H1 (cell line): ENCODE measurements at regions not wholly inside any gene's neighbourhood (a gene's known extent, or its start where the extent isn't known, plus 50 kb on each side); places are given as distances from the start of the nearest gene placed in this dataset.

Experiments used
- CTCF ChIA-PET: fragments of 300-600 bp; sonication (Branson Sonifier 250); formaldehyde crosslinking; loops from one replicate; lab custom pipeline; 2021; ENCODE audit not compliant: partially characterized antibody; lab: Charles Lee
- POLR2A ChIA-PET: fragments of 300-600 bp; sonication (Branson Sonifier 250); formaldehyde crosslinking; loops from one replicate; lab custom pipeline; 2021; ENCODE audit warnings: inconsistent platforms; ENCODE audit not compliant: partially characterized antibody; lab: Charles Lee
- DNase-seq, 2 experiments: peaks; one replicate each; pipeline versions ENCODE4 v3.0.0 to v3.0.0-alpha.2; 2010 to 2022; ENCODE audit warnings: low spot score in 2 of 2, low read depth in 1 of 2, mixed read lengths in 1 of 2
- FAIRE-seq: peaks from 2 replicates; lab custom pipeline; 2011; peaks lifted over from hg19 to GRCh38; lab: Jason Lieb, UNC
- H2AFZ ChIP-seq: 2 replicates; pipeline ENCODE4 v1.8.1; 2012; ENCODE audit warnings: low read length, inconsistent platforms
- H2AK5ac ChIP-seq: 2 replicates; pipeline ENCODE4 v1.6.1; 2013; ENCODE audit warnings: low read depth, low read length
- H2BK120ac ChIP-seq: replicated peaks from 2 replicates; pipeline ENCODE3; 2013; ENCODE audit warnings: low read depth, low read length, inconsistent platforms
- H2BK12ac ChIP-seq: 2 replicates; pipeline ENCODE4 v1.6.1; 2013; ENCODE audit warnings: low read depth, low read length
- H2BK15ac ChIP-seq: 2 replicates; pipeline ENCODE4 v1.6.1; 2013; ENCODE audit warnings: low read length
- H2BK20ac ChIP-seq: 2 replicates; pipeline ENCODE4 v1.6.1; 2013; ENCODE audit warnings: low read length
- H2BK5ac ChIP-seq: 2 replicates; pipeline ENCODE4 v1.6.1; 2013; ENCODE audit warnings: low read depth, low read length
- H3K14ac ChIP-seq: 2 replicates; pipeline ENCODE4 v1.6.1; 2013; ENCODE audit warnings: inconsistent platforms; ENCODE audit not compliant: insufficient read length
- H3K18ac ChIP-seq: 2 replicates; pipeline ENCODE4 v1.6.1; 2013; ENCODE audit warnings: low read length; ENCODE audit errors: extremely low read depth
- H3K23ac ChIP-seq: 2 replicates; pipeline ENCODE4 v1.6.1; 2013; ENCODE audit warnings: inconsistent platforms; ENCODE audit not compliant: insufficient read length
- H3K23me2 ChIP-seq: 2 replicates; pipeline ENCODE4 v1.6.1; 2013; ENCODE audit warnings: low read depth, low read length
- H3K27ac ChIP-seq: 2 replicates; pipeline ENCODE4 v1.6.1; 2011; ENCODE audit warnings: low read depth, low read length, inconsistent platforms
- H3K27me3 ChIP-seq, 4 experiments: replicated peaks in 1 of 4; 1 replicate in 1 of 4; 2 replicates in 3 of 4; pipeline versions ENCODE4 v1.6.1 to v1.8.1; 2011 to 2013; ENCODE audit warnings: low read length in 3 of 4, mild to moderate bottlenecking in 3 of 4, inconsistent platforms in 2 of 4, mixed read lengths in 2 of 4, moderate library complexity in 1 of 4; ENCODE audit not compliant: control insufficient read depth in 3 of 4, insufficient read depth in 3 of 4; ENCODE audit errors: extremely low read depth in 1 of 4
- H3K36me3 ChIP-seq, 4 experiments: 2 replicates each; pipeline versions ENCODE4 v1.6.1 to v1.8.1; 2011 to 2013; ENCODE audit warnings: mild to moderate bottlenecking in 4 of 4, low read length in 3 of 4, moderate library complexity in 2 of 4, control low read depth in 1 of 4, inconsistent platforms in 1 of 4; ENCODE audit not compliant: insufficient read depth in 4 of 4, control insufficient read depth in 2 of 4
- H3K4ac ChIP-seq: replicated peaks from 2 replicates; pipeline ENCODE3; 2013; ENCODE audit warnings: low read length, low read depth, mixed read lengths, inconsistent platforms; ENCODE audit not compliant: insufficient read length
- H3K4me1 ChIP-seq, 4 experiments: replicated peaks in 1 of 4; 1 replicate in 1 of 4; 2 replicates in 3 of 4; pipeline versions ENCODE4 v1.6.1 to v1.8.1; 2011 to 2013; ENCODE audit warnings: low read length in 3 of 4, inconsistent platforms in 2 of 4, mixed read lengths in 1 of 4; ENCODE audit not compliant: insufficient read depth in 4 of 4, control insufficient read depth in 3 of 4
- H3K4me2 ChIP-seq, 2 experiments: 2 replicates each; pipeline versions ENCODE4 v1.6.1 to v1.8.1; 2011 to 2013; ENCODE audit warnings: low read depth in 2 of 2, low read length in 2 of 2, control low read depth in 1 of 2, inconsistent platforms in 1 of 2, mild to moderate bottlenecking in 1 of 2; ENCODE audit not compliant: insufficient read depth in 1 of 2
- H3K4me3 ChIP-seq, 4 experiments: fragments of 200-600, 300-600 bp in 1 of 4; sonication (generic), shearing (Covaris generic), sonication (Bioruptor Twin) in 1 of 4; 2 replicates each; pipeline versions ENCODE4 v1.5.1 to v1.8.1; 2011 to 2016; ENCODE audit warnings: low read length in 4 of 4, low read depth in 3 of 4, control low read depth in 2 of 4, inconsistent platforms in 2 of 4, mild to moderate bottlenecking in 2 of 4, mixed read lengths in 1 of 4, moderate library complexity in 1 of 4; ENCODE audit not compliant: insufficient read depth in 2 of 4; ENCODE audit errors: extremely low read depth in 1 of 4
- H3K56ac ChIP-seq: replicated peaks from 2 replicates; pipeline ENCODE3; 2013; ENCODE audit warnings: low read depth, mild to moderate bottlenecking, mixed read lengths, low read length, inconsistent platforms; ENCODE audit not compliant: insufficient read length
- H3K79me1 ChIP-seq: 2 replicates; pipeline ENCODE4 v1.6.1; 2013; ENCODE audit warnings: low read depth, low read length, control low read depth
- H3K79me2 ChIP-seq, 2 experiments: 2 replicates each; pipeline versions ENCODE4 v1.6.1 to v1.8.1; 2012 to 2013; ENCODE audit warnings: low read length in 2 of 2, mild to moderate bottlenecking in 2 of 2, inconsistent platforms in 1 of 2; ENCODE audit not compliant: insufficient read depth in 2 of 2, control insufficient read depth in 1 of 2
- H3K9ac ChIP-seq, 4 experiments: replicated peaks in 1 of 4; 1 replicate in 1 of 4; 2 replicates in 3 of 4; pipeline versions ENCODE4 v1.6.1 to v1.8.1; 2011 to 2013; ENCODE audit warnings: low read depth in 3 of 4, low read length in 3 of 4, control low read depth in 2 of 4, mild to moderate bottlenecking in 2 of 4, moderate library complexity in 2 of 4, inconsistent platforms in 1 of 4; ENCODE audit errors: extremely low read depth in 1 of 4
- H3K9me3 ChIP-seq, 2 experiments: 2 replicates each; pipeline versions ENCODE4 v1.6.1 to v1.8.1; 2012 to 2013; ENCODE audit warnings: mild to moderate bottlenecking in 2 of 2, moderate library complexity in 2 of 2, control low read depth in 1 of 2, inconsistent platforms in 1 of 2, low read depth in 1 of 2, low read length in 1 of 2, mixed read lengths in 1 of 2; ENCODE audit not compliant: insufficient read depth in 2 of 2
- H4K20me1 ChIP-seq, 2 experiments: replicated peaks in 1 of 2; 2 replicates each; pipeline versions ENCODE3 to v1.8.1; 2011 to 2013; ENCODE audit warnings: inconsistent platforms in 2 of 2, low read length in 2 of 2, mild to moderate bottlenecking in 1 of 2; ENCODE audit not compliant: insufficient read depth in 2 of 2, control insufficient read depth in 1 of 2
- H4K5ac ChIP-seq: 2 replicates; pipeline ENCODE4 v1.6.1; 2013; ENCODE audit warnings: low read length, low read depth, mixed read lengths, inconsistent platforms; ENCODE audit not compliant: insufficient read length
- H4K8ac ChIP-seq: 2 replicates; pipeline ENCODE4 v1.8.0; 2013; ENCODE audit warnings: mild to moderate bottlenecking, moderate library complexity, low read length, inconsistent platforms; ENCODE audit not compliant: insufficient read depth; ENCODE audit errors: extremely low read depth
- H4K91ac ChIP-seq: replicated peaks from 2 replicates; pipeline ENCODE3; 2013; ENCODE audit warnings: low read length, mixed read lengths, inconsistent platforms; ENCODE audit not compliant: insufficient read length
- CEBPB ChIP-seq: IDR thresholded peaks from 2 replicates; pipeline ENCODE4 v1.6.1; 2012; ENCODE audit warnings: low read depth, low read length
- SAP30 ChIP-seq: fragments of 300-600 bp; sonication (generic); IDR thresholded peaks from 2 replicates; pipeline ENCODE4 v1.7.1; 2012; ENCODE audit warnings: low read length, moderate library complexity, mild to moderate bottlenecking, inconsistent platforms; ENCODE audit not compliant: insufficient read depth, insufficient replicate concordance
- WGBS, 2 experiments: shearing (Covaris generic) in 1 of 2; methylation state at CpG; one replicate each; pipeline versions ENCODE4 v1.1.6 to v1.1.7; 2013 to 2015; ENCODE audit warnings: low lambda C conversion rate in 2 of 2, mixed read lengths in 2 of 2, inconsistent platforms in 1 of 2, low coverage in 1 of 2, missing lambda C conversion rate in 1 of 2; ENCODE audit not compliant: insufficient replicate concordance in 2 of 2, insufficient coverage in 1 of 2, insufficient read length in 1 of 2; ENCODE audit errors: extremely low coverage in 1 of 2, missing lambda C conversion rate in 1 of 2; 5-methylcytosine and 5-hydroxymethylcytosine counted together

DNA sequence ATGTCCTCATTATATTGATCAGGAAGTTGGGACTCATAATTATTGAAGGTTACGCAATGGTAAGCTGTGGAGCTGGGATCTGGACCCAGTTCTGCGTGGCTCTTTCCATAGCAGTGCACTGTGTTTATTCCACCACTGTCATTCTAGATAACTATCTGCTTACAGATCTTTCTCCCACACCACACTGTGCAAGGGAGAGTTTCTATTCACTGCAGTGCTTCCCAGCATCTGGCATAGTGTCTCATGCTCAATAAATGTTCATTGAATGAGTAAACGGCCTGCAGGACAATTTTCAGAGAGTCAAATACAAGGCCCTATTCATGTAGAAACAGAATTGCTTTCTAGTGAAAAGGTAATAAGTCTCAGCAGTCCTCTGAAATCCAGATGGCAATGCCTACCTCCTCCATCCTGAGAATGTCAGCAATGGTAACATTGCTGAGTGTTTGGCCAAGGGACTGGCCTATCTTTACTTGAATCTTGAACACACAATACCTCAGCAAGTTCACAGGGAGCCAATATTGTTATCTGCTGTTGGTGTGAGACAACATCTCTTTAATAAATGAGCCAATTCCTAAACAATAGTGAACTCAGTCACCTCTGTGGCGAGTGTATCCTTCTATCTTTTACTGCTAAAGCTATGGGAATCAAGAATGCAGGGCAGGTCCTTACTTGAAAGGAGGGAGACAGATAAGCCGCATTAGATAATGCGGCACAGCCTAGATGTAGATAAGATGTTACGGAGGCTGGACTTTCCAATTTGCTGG lies 332.4 kb upstream of the PRICKLE1 start:
- ChIA-PET POLR2A (no interaction called here), CTCF (no interaction called here)
- H3K18ac ChIP-seq: no peak overlapping the region
- no peak overlapping the region for H2BK20ac ChIP-seq
- H3K27ac ChIP-seq: no peak overlapping the region
- 95% methylated on average over 6 of the region's 7 CpGs; no CpG with 5 or more reads in 1 of the 2 experiments for WGBS, 2 experiments
- H3K56ac ChIP-seq: no peak overlapping the region
- H3K36me3 ChIP-seq: no peaks in the 10 kb centered on the region
- H3K4me1 ChIP-seq: no peaks in the 10 kb centered on the region
- no peak overlapping the region for H4K8ac ChIP-seq
- no peak overlapping the region for H2AK5ac ChIP-seq
- H4K5ac ChIP-seq: no peak overlapping the region
- no peaks in the 10 kb centered on the region for H3K79me1 ChIP-seq
- H3K14ac ChIP-seq: no peak overlapping the region
- no peak overlapping the region for H2AFZ ChIP-seq
- H2BK15ac ChIP-seq: no peak overlapping the region
- no peak overlapping the region for H3K4me3 ChIP-seq
- H2BK12ac ChIP-seq: no peak overlapping the region
- TF ChIP-seq SAP30 (no peak), CEBPB (peak; percentile 36; the same call in 1 of the 2 replicates)
- DNase-seq (no peak), FAIRE-seq (no peak)
- H2BK5ac ChIP-seq: no peak overlapping the region
- H3K23ac ChIP-seq: no peak overlapping the region
- H4K91ac ChIP-seq: no peak overlapping the region
- no peaks in the 10 kb centered on the region for H3K9me3 ChIP-seq
- no peaks in the 10 kb centered on the region for H3K27me3 ChIP-seq
- no peaks in the 10 kb centered on the region for H3K79me2 ChIP-seq
- no peak overlapping the region for H3K4me2 ChIP-seq
- H2BK120ac ChIP-seq: no peak overlapping the region
- no peak overlapping the region for H3K4ac ChIP-seq
- no peaks in the 10 kb centered on the region for H3K23me2 ChIP-seq
- H3K9ac ChIP-seq: no peak overlapping the region
- no peaks in the 10 kb centered on the region for H4K20me1 ChIP-seq
